ENCODE measurements at regions not wholly inside any gene's neighbourhood (a gene's known extent, or its start where the extent isn't known, plus 50 kb on each side); places are given as distances from the start of the nearest gene placed in this dataset.

- TF ChIP-seq MXI1 (conservative IDR thresholded peaks at IDR 0.05; ENCODE audit: poor library complexity, severe bottlenecking), result no peak
- TF ChIP-seq TAF1 (IDR thresholded peaks at IDR 0.05; ENCODE audit: low read depth), result no peak
- no peak for TF ChIP-seq CTCF (IDR thresholded peaks at IDR 0.05; ENCODE audit: poor library complexity, severe bottlenecking)
- TF ChIP-seq REST (IDR thresholded peaks at IDR 0.05; ENCODE audit: borderline replicate concordance), result no peak
- TF ChIP-seq SMC3 (conservative IDR thresholded peaks at IDR 0.05; ENCODE audit: poor library complexity), result no peak
- TF ChIP-seq RAD21 (conservative IDR thresholded peaks at IDR 0.05), result no peak
- no peak for TF ChIP-seq EZH2 (IDR thresholded peaks at IDR 0.05; ENCODE audit: borderline replicate concordance, insufficient read depth, low read length, poor library complexity, severe bottlenecking)
- TF ChIP-seq POLR2AphosphoS5 (IDR thresholded peaks at IDR 0.05), result no peak
- TF ChIP-seq EP300 (conservative IDR thresholded peaks at IDR 0.05; ENCODE audit: poor library complexity, severe bottlenecking), result no peak
- Histone ChIP-seq H3K27me3 (ENCODE audit: insufficient read depth, low read depth, low read length) (no peaks in the 10 kb centered on the region), H4K20me1 (ENCODE audit: insufficient read depth) (no peaks in the 10 kb centered on the region), H3K79me2 (replicated peaks; ENCODE audit: insufficient read depth, low read length) (no peaks in the 10 kb centered on the region), H3K27ac (ENCODE audit: low read length) (no peak overlapping the region), H3K9ac (ENCODE audit: low read length) (no peak overlapping the region), H3K9me2 (ENCODE audit: insufficient read depth, low read length) (no peaks in the 10 kb centered on the region), H3K4me3 (ENCODE audit: low read length) (no peak overlapping the region), H3K36me3 (ENCODE audit: insufficient read depth, low read length) (no peaks in the 10 kb centered on the region), H3K9me3 (ENCODE audit: low read length) (no peaks in the 10 kb centered on the region), H3F3A (ENCODE audit: insufficient read depth, low read length, poor library complexity, severe bottlenecking) (no peaks in the 10 kb centered on the region), H2AFZ (ENCODE audit: low read depth, low read length) (no peak overlapping the region), H3K4me2 (ENCODE audit: low read length) (no peak overlapping the region)
These were observed 297.0 kb downstream of the PCNX1 start for GRCh38 chr14:71204231-71204630.

- H2AFZ ChIP-seq (ENCODE audit: low read depth, low read length), result no peak overlapping the region
- H3F3A ChIP-seq (ENCODE audit: insufficient read depth, low read length, poor library complexity, severe bottlenecking), result no peaks in the 10 kb centered on the region
- H4K20me1 ChIP-seq (ENCODE audit: insufficient read depth), result no peaks in the 10 kb centered on the region
- H3K9me3 ChIP-seq (ENCODE audit: low read length), result no peaks in the 10 kb centered on the region
- H3K9ac ChIP-seq (ENCODE audit: low read length), result no peak overlapping the region
- no peak for TF ChIP-seq MXI1 (conservative IDR thresholded peaks at IDR 0.05; ENCODE audit: poor library complexity, severe bottlenecking)
- TF ChIP-seq RAD21 (conservative IDR thresholded peaks at IDR 0.05), result no peak
- TF ChIP-seq SMC3 (conservative IDR thresholded peaks at IDR 0.05; ENCODE audit: poor library complexity), result no peak
- TF ChIP-seq POLR2AphosphoS5 (IDR thresholded peaks at IDR 0.05), result no peak
- no peak for TF ChIP-seq REST (IDR thresholded peaks at IDR 0.05; ENCODE audit: borderline replicate concordance)
- TF ChIP-seq CTCF (IDR thresholded peaks at IDR 0.05; ENCODE audit: poor library complexity, severe bottlenecking), result no peak
- TF ChIP-seq EP300 (conservative IDR thresholded peaks at IDR 0.05; ENCODE audit: poor library complexity, severe bottlenecking), result no peak
- no peak overlapping the region for H3K4me2 ChIP-seq (ENCODE audit: low read length)
- no peaks in the 10 kb centered on the region for H3K9me2 ChIP-seq (ENCODE audit: insufficient read depth, low read length)
- no peaks in the 10 kb centered on the region for H3K27me3 ChIP-seq (ENCODE audit: insufficient read depth, low read depth, low read length)
- no peak overlapping the region for H3K4me3 ChIP-seq (ENCODE audit: low read length)
- H3K79me2 ChIP-seq (replicated peaks; ENCODE audit: insufficient read depth, low read length), result no peaks in the 10 kb centered on the region
- no peak overlapping the region for H3K27ac ChIP-seq (ENCODE audit: low read length)
- H3K36me3 ChIP-seq (ENCODE audit: insufficient read depth, low read length), result no peaks in the 10 kb centered on the region
These were observed 297.5 kb downstream of the PCNX1 start for GRCh38 chr14:71204768-71205167.
